ENCODE measurements at regions not wholly inside any gene's neighbourhood (a gene's known extent, or its start where the extent isn't known, plus 50 kb on each side); places are given as distances from the start of the nearest gene placed in this dataset.

DNA sequence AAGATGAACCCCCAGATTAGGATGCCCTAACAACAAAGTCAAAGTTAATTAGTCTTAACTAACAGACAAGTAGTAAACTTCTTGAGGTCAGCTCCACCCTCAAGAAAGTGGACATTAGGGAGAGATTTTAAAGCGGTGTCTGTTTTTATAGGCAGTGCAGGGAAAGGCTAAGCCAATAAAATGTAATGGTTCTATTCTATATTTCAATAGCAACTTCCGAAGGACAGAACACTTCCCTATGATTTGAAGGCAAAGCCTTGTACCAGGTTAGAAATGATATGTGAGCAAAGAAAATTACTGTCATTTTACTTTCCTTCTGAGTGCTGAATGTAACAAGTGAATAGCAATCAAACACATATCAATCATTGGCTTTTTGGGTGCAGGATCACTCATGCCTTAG, 455.2 kb downstream of the ISL1 start:
- no peaks in the 10 kb centered on the region for H3K36me3 ChIP-seq (ENCODE audit: control insufficient read depth in 5 of 5, insufficient read depth in 5 of 5, low read length in 5 of 5)
- H3K27ac ChIP-seq (ENCODE audit: low read depth, low read length): no peak overlapping the region
- H3K4me1 ChIP-seq (ENCODE audit: control insufficient read depth in 5 of 5, insufficient read depth in 5 of 5, low read length in 5 of 5): no peaks in the 10 kb centered on the region
- H3K27me3 ChIP-seq (ENCODE audit: control insufficient read depth in 5 of 5, insufficient read depth in 4 of 5, low read length in 5 of 5): no peaks in the 10 kb centered on the region
- H3K4me3 ChIP-seq (ENCODE audit: low read depth in 1 of 5, low read length in 5 of 5): no peak overlapping the region
- no peaks in the 10 kb centered on the region for H3K9me3 ChIP-seq (ENCODE audit: control insufficient read depth in 5 of 5, low read length in 5 of 5)
- no peak overlapping the region for H3K9ac ChIP-seq (ENCODE audit: low read length in 5 of 5)

DNA sequence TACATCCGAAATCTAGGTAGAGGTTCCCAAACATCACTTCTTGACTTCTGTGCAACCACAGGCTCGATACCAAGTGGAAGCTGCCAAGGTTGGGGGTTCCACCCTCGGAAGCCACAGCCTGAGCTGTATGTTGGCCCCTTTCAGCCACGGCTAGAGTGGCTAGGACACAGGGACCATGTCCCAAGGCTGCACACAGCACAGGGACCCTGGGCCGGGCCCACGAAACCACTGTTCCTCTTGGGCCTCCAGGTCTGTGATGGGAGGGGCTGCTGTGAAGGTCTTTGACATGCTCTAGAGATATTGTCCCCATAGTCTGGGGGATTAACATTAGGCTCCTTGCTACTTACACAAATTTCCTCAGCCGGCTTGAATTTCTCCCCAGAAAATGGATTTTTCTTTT, 460.6 kb downstream of the ISL1 start:
- no peak overlapping the region for H3K27ac ChIP-seq (ENCODE audit: low read depth, low read length)
- H3K9ac ChIP-seq (ENCODE audit: low read length in 5 of 5): no peak overlapping the region
- H3K4me1 ChIP-seq (ENCODE audit: control insufficient read depth in 5 of 5, insufficient read depth in 5 of 5, low read length in 5 of 5): no peaks in the 10 kb centered on the region
- no peaks in the 10 kb centered on the region for H3K27me3 ChIP-seq (ENCODE audit: control insufficient read depth in 5 of 5, insufficient read depth in 4 of 5, low read length in 5 of 5)
- H3K4me3 ChIP-seq (ENCODE audit: low read depth in 1 of 5, low read length in 5 of 5): no peak overlapping the region
- H3K36me3 ChIP-seq (ENCODE audit: control insufficient read depth in 5 of 5, insufficient read depth in 5 of 5, low read length in 5 of 5): no peaks in the 10 kb centered on the region
- H3K9me3 ChIP-seq (ENCODE audit: control insufficient read depth in 5 of 5, low read length in 5 of 5): no peaks in the 10 kb centered on the region

DNA sequence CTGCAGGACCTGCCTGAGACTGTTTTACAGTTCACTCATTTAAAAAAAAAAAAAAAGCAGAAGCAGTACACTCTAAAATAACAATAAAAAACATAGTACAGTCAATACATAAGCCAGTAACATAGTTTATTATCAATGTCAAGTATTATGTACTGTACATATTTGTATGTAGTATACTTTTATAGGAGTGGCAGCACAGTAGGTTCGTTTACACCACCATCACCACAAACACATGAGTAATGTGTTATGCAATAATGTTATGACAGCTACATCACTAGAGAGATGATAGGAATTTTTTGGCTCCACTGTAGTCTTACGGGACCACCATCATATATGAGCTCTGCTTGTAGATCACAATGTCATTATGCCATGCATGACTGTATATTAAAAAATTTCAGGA, 462.8 kb downstream of the ISL1 start:
- Histone ChIP-seq H3K4me3 (ENCODE audit: low read depth in 1 of 5, low read length in 5 of 5) (no peak overlapping the region), H3K9me3 (ENCODE audit: control insufficient read depth in 5 of 5, low read length in 5 of 5) (no peaks in the 10 kb centered on the region), H3K36me3 (ENCODE audit: control insufficient read depth in 5 of 5, insufficient read depth in 5 of 5, low read length in 5 of 5) (no peaks in the 10 kb centered on the region), H3K4me1 (ENCODE audit: control insufficient read depth in 5 of 5, insufficient read depth in 5 of 5, low read length in 5 of 5) (no peaks in the 10 kb centered on the region), H3K27me3 (ENCODE audit: control insufficient read depth in 5 of 5, insufficient read depth in 4 of 5, low read length in 5 of 5) (no peaks in the 10 kb centered on the region), H3K27ac (ENCODE audit: low read depth, low read length) (no peak overlapping the region), H3K9ac (ENCODE audit: low read length in 5 of 5) (no peak overlapping the region)

DNA sequence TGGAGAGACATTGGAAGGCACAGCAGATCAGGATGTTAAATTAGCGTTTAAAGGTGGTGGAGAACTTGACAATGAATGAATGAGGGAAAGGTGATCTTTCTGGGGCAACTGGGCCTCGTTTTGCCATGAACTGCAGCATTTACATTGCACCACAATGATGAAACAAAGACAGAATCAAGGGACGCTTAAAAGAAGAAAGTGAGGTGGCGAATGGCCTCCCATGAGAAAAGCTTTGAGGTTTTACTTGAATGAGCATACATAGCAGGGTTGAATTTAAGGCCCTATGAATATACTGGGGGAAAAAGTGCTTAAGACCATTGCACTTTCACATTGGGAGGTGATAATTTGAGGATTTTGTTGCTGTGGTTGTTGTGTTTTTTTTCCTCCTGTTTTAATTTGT, 476.4 kb downstream of the ISL1 start:
- Histone ChIP-seq H3K4me3 (ENCODE audit: low read depth in 1 of 5, low read length in 5 of 5) (no peak overlapping the region), H3K36me3 (ENCODE audit: control insufficient read depth in 5 of 5, insufficient read depth in 5 of 5, low read length in 5 of 5) (no peaks in the 10 kb centered on the region), H3K9me3 (ENCODE audit: control insufficient read depth in 5 of 5, low read length in 5 of 5) (no peaks in the 10 kb centered on the region), H3K9ac (ENCODE audit: low read length in 5 of 5) (no peak overlapping the region), H3K27ac (ENCODE audit: low read depth, low read length) (no peak overlapping the region), H3K27me3 (ENCODE audit: control insufficient read depth in 5 of 5, insufficient read depth in 4 of 5, low read length in 5 of 5) (no peaks in the 10 kb centered on the region), H3K4me1 (ENCODE audit: control insufficient read depth in 5 of 5, insufficient read depth in 5 of 5, low read length in 5 of 5) (no peaks in the 10 kb centered on the region)

DNA sequence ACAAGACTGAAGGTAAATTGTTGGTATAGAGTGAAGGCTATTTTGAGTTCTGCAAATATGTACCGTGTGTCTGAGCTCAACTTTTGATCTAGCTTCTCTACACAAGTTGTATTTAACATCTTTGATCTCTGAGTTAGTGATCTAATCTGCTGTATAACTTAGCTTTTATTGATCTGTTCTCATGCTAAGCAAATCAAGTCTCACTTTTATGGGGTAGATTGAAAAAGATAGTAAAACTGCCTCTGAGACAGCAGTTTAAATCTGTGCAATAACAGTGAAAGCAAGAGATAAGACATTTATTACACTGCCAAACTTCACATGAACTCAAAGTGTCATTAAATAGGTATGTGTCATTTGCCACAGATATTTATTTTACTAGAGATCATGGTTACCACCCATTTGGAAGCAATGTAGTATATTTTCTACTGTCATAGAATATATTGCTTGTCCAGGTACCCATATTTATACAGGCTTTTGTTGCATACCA, 477.3 kb downstream of the ISL1 start:
- H3K4me3 ChIP-seq (ENCODE audit: low read depth in 1 of 5, low read length in 5 of 5): no peak overlapping the region
- H3K36me3 ChIP-seq (ENCODE audit: control insufficient read depth in 5 of 5, insufficient read depth in 5 of 5, low read length in 5 of 5): no peaks in the 10 kb centered on the region
- no peaks in the 10 kb centered on the region for H3K27me3 ChIP-seq (ENCODE audit: control insufficient read depth in 5 of 5, insufficient read depth in 4 of 5, low read length in 5 of 5)

DNA sequence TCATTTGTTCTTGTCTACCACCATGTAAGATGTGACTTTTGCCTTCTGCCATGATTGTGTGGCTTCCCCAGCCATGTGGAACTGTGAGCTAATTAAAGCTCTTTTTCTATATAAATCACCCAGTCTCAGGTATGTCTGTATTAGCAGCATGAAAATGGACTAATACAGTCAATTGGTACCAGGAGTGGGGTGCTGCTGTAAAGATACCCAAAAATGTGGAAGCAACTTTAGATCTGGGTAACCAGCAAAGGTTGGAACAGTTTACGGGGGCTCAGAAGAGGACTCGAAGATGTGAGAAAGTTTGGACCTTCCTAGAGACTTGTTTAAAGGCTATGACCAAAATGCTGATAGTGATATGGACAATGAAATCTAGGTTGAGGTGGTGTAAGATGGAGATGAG, 488.9 kb downstream of the ISL1 start:
- Histone ChIP-seq H3K4me3 (ENCODE audit: low read depth in 1 of 5, low read length in 5 of 5) (peak overlapping the region in 2 of 5 donors; percentile 2), H3K9ac (ENCODE audit: low read length in 5 of 5) (no peak overlapping the region), H3K4me1 (ENCODE audit: control insufficient read depth in 5 of 5, insufficient read depth in 5 of 5, low read length in 5 of 5) (no peaks in the 10 kb centered on the region), H3K9me3 (ENCODE audit: control insufficient read depth in 5 of 5, low read length in 5 of 5) (peaks cover 5 to 23% (median 18%) of the 10 kb centered on the region in 5 donors), H3K27ac (ENCODE audit: low read depth, low read length) (no peak overlapping the region), H3K36me3 (ENCODE audit: control insufficient read depth in 5 of 5, insufficient read depth in 5 of 5, low read length in 5 of 5) (no peaks in the 10 kb centered on the region), H3K27me3 (ENCODE audit: control insufficient read depth in 5 of 5, insufficient read depth in 4 of 5, low read length in 5 of 5) (no peaks in the 10 kb centered on the region)

More for the DNA sequence above, 477.3 kb downstream of the ISL1 start:
- H3K27ac ChIP-seq (ENCODE audit: low read depth, low read length): no peak overlapping the region
- no peaks in the 10 kb centered on the region for H3K4me1 ChIP-seq (ENCODE audit: control insufficient read depth in 5 of 5, insufficient read depth in 5 of 5, low read length in 5 of 5)
- H3K9ac ChIP-seq (ENCODE audit: low read length in 5 of 5): no peak overlapping the region
- H3K9me3 ChIP-seq (ENCODE audit: control insufficient read depth in 5 of 5, low read length in 5 of 5): no peaks in the 10 kb centered on the region

DNA sequence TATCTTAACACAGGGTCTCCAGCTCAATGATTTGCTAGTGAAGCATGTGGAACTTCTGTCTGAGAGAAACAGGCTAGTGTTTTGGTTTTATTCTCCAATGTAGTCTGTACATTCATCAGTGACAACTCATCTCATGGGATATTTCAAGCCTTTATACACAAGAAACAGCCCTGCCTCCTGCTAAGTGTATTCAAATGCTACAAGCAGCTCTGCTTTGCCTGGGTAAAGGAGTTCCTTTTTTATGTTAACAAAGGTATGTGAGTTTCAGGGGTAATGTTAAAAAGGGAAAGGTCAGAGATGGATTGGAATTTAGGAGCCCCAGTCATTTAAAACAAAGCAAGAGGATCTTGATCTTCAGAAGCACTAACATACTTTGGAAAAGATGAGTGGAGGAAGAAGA, 498.7 kb downstream of the ISL1 start:
- no peaks in the 10 kb centered on the region for H3K27me3 ChIP-seq (ENCODE audit: control insufficient read depth in 5 of 5, insufficient read depth in 4 of 5, low read length in 5 of 5)
- H3K27ac ChIP-seq (ENCODE audit: low read depth, low read length): no peak overlapping the region
- no peaks in the 10 kb centered on the region for H3K4me1 ChIP-seq (ENCODE audit: control insufficient read depth in 5 of 5, insufficient read depth in 5 of 5, low read length in 5 of 5)

DNA sequence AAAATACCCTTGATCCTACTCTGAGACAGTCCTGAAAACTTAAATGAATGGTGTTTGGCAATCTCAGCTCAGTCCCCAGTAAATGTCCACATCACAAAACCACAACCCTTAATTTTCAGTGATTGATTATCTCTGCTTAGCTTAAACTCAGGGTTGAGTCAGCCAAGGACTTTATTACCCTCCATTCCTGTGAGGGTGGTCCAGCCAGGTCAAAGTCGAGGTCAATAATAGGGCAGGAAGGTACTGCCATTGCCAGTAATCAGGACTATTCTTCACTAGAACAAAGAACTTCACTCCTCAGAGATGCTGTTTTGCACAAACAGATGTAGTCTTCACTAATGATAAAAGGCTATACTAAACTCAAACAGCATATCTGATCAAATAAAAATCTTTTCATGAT, 499.4 kb downstream of the ISL1 start:
- Histone ChIP-seq H3K9me3 (ENCODE audit: control insufficient read depth in 5 of 5, low read length in 5 of 5) (no peaks in the 10 kb centered on the region), H3K27ac (ENCODE audit: low read depth, low read length) (no peak overlapping the region), H3K4me1 (ENCODE audit: control insufficient read depth in 5 of 5, insufficient read depth in 5 of 5, low read length in 5 of 5) (no peaks in the 10 kb centered on the region), H3K27me3 (ENCODE audit: control insufficient read depth in 5 of 5, insufficient read depth in 4 of 5, low read length in 5 of 5) (no peaks in the 10 kb centered on the region), H3K4me3 (ENCODE audit: low read depth in 1 of 5, low read length in 5 of 5) (no peak overlapping the region), H3K9ac (ENCODE audit: low read length in 5 of 5) (no peak overlapping the region), H3K36me3 (ENCODE audit: control insufficient read depth in 5 of 5, insufficient read depth in 5 of 5, low read length in 5 of 5) (no peaks in the 10 kb centered on the region)

More for the DNA sequence above, 498.7 kb downstream of the ISL1 start:
- peaks cover 0 to 2% (median 0%) of the 10 kb centered on the region in 5 donors for H3K9me3 ChIP-seq (ENCODE audit: control insufficient read depth in 5 of 5, low read length in 5 of 5)
- H3K36me3 ChIP-seq (ENCODE audit: control insufficient read depth in 5 of 5, insufficient read depth in 5 of 5, low read length in 5 of 5): no peaks in the 10 kb centered on the region
- H3K4me3 ChIP-seq (ENCODE audit: low read depth in 1 of 5, low read length in 5 of 5): no peak overlapping the region
- no peak overlapping the region for H3K9ac ChIP-seq (ENCODE audit: low read length in 5 of 5)

DNA sequence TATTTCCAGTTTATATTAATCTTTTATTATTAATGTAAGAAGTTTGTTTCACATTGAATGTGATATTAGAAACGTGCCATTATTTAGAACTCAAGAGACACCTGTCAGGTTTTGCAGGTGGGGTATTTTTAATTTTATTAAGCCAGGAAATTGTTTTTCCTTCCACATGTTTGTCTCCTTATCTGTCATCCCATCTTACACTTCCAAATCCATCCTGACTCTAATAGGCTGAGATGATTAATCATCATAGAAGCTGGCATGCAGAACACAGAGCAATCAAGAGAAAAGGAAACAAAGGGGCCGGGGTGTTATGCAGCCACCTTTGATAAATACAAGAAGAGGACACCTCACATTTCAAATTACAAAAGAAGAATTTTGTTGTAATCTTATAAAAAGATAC, 506.5 kb downstream of the ISL1 start:
- Histone ChIP-seq H3K27me3 (ENCODE audit: control insufficient read depth in 5 of 5, insufficient read depth in 4 of 5, low read length in 5 of 5) (no peaks in the 10 kb centered on the region), H3K4me1 (ENCODE audit: control insufficient read depth in 5 of 5, insufficient read depth in 5 of 5, low read length in 5 of 5) (no peaks in the 10 kb centered on the region), H3K4me3 (ENCODE audit: low read depth in 1 of 5, low read length in 5 of 5) (no peak overlapping the region), H3K36me3 (ENCODE audit: control insufficient read depth in 5 of 5, insufficient read depth in 5 of 5, low read length in 5 of 5) (no peaks in the 10 kb centered on the region), H3K9me3 (ENCODE audit: control insufficient read depth in 5 of 5, low read length in 5 of 5) (no peaks in the 10 kb centered on the region), H3K9ac (ENCODE audit: low read length in 5 of 5) (no peak overlapping the region), H3K27ac (ENCODE audit: low read depth, low read length) (no peak overlapping the region)

DNA sequence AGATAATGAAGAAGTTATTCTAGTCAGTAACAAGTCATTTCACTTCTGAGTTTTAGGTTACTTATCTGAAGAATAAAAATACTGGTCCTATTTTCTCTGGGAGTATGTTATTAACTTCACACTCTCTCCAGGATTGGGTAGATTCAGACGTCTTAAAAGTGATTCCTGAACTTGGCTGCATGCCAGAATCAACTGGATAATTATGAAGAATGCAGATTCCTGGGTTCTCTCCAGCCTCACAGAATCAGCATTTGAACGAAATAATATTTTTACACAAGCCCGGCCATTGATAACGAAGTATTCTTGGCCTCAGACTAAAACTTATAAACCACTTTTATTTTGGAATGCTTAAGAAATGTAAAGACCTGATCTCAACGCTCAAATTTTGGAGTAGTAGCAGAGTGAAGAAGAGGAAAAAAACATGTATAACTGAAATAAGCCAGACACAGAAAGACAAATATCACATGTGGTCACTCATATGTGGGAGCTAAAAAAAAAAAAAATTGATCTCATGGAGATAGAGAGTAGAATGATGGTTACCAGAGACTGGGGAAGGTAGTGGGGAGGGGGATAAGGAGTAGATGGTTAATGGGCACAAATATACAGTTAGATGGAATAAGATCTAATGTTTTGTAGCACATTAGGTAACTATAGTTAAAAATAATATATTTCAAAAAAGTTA, 507.3 kb downstream of the ISL1 start:
- H3K36me3 ChIP-seq (ENCODE audit: control insufficient read depth in 5 of 5, insufficient read depth in 5 of 5, low read length in 5 of 5): no peaks in the 10 kb centered on the region
- no peaks in the 10 kb centered on the region for H3K9me3 ChIP-seq (ENCODE audit: control insufficient read depth in 5 of 5, low read length in 5 of 5)
- no peak overlapping the region for H3K27ac ChIP-seq (ENCODE audit: low read depth, low read length)
- no peaks in the 10 kb centered on the region for H3K4me1 ChIP-seq (ENCODE audit: control insufficient read depth in 5 of 5, insufficient read depth in 5 of 5, low read length in 5 of 5)
- H3K27me3 ChIP-seq (ENCODE audit: control insufficient read depth in 5 of 5, insufficient read depth in 4 of 5, low read length in 5 of 5): no peaks in the 10 kb centered on the region
- H3K9ac ChIP-seq (ENCODE audit: low read length in 5 of 5): no peak overlapping the region
- no peak overlapping the region for H3K4me3 ChIP-seq (ENCODE audit: low read depth in 1 of 5, low read length in 5 of 5)
